BJ (cell line): ENCODE measurements at regions not wholly inside any gene's neighbourhood (a gene's known extent, or its start where the extent isn't known, plus 50 kb on each side); places are given as distances from the start of the nearest gene placed in this dataset.

Source experiments
- CTCF ChIA-PET: fragments of 350-600 bp; formaldehyde crosslinking; extraction: SDS; loops from one replicate; lab custom pipeline; 2021; ENCODE audit warnings: antibody characterized with exemption, inconsistent platforms; lab: Yijun Ruan, JAX
- POLR2A ChIA-PET: fragments of 300-600 bp; sonication (Branson Sonifier 250); formaldehyde crosslinking; extraction: SDS; loops from one replicate; lab custom pipeline; 2021; ENCODE audit warnings: antibody characterized with exemption; lab: Charles Lee
- DNase-seq: peaks from one replicate; pipeline ENCODE4 v3.0.0-alpha.2; 2011; ENCODE audit warnings: low read depth
- H3K27me3 ChIP-seq: 2 replicates; pipeline ENCODE4 v1.6.0; 2011; ENCODE audit warnings: low read length; ENCODE audit not compliant: control insufficient read depth, insufficient read depth
- H3K36me3 ChIP-seq: 2 replicates; pipeline ENCODE4 v1.5.1; 2011; ENCODE audit warnings: low read length; ENCODE audit not compliant: control insufficient read depth, insufficient read depth
- H3K4me3 ChIP-seq: 2 replicates; pipeline ENCODE4 v1.5.1; 2011; ENCODE audit warnings: low read depth, mild to moderate bottlenecking, control low read depth, low read length
- TF ChIP-seq, protein P1 (sequence below): IDR thresholded peaks from 2 replicates; pipeline ENCODE4 v1.5.1; 2011; ENCODE audit warnings: low read depth, mild to moderate bottlenecking, control low read depth, inconsistent platforms, low read length, moderate library complexity; ENCODE audit not compliant: insufficient read depth

- no peak overlapping the region for H3K4me3 ChIP-seq
- no peaks in the 10 kb centered on the region for H3K36me3 ChIP-seq
- CTCF ChIA-PET, result no interaction called here
- TF ChIP-seq, protein P1, sequence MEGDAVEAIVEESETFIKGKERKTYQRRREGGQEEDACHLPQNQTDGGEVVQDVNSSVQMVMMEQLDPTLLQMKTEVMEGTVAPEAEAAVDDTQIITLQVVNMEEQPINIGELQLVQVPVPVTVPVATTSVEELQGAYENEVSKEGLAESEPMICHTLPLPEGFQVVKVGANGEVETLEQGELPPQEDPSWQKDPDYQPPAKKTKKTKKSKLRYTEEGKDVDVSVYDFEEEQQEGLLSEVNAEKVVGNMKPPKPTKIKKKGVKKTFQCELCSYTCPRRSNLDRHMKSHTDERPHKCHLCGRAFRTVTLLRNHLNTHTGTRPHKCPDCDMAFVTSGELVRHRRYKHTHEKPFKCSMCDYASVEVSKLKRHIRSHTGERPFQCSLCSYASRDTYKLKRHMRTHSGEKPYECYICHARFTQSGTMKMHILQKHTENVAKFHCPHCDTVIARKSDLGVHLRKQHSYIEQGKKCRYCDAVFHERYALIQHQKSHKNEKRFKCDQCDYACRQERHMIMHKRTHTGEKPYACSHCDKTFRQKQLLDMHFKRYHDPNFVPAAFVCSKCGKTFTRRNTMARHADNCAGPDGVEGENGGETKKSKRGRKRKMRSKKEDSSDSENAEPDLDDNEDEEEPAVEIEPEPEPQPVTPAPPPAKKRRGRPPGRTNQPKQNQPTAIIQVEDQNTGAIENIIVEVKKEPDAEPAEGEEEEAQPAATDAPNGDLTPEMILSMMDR, result no peak
- POLR2A ChIA-PET, result no interaction called here
- DNase-seq, result no peak
- no peaks in the 10 kb centered on the region for H3K27me3 ChIP-seq
Observed at GRCh38 chr6:3594201-3594600, 137.4 kb upstream of the SLC22A23 start.

- ChIA-PET POLR2A (no interaction called here), CTCF (interaction anchor here (0.7 kb wide), 1 partner anchor 366 kb away, joined by 3 read pairs; no protein-coding TSS in a partner anchor)
- Histone ChIP-seq H3K27me3 (no peaks in the 10 kb centered on the region), H3K4me3 (no peak overlapping the region), H3K36me3 (no peaks in the 10 kb centered on the region)
- no peak for DNase-seq
- TF ChIP-seq, protein P1, result no peak
Observed at GRCh38 chr6:3593161-3593560, 136.3 kb upstream of the SLC22A23 start.

GRCh38 chr6:3592371-3592941, 135.6 kb upstream of the SLC22A23 start:
- ChIA-PET POLR2A (interaction anchor here (0.6 kb wide), 1 partner anchor 32 kb away, joined by 3 read pairs; no protein-coding TSS in a partner anchor), CTCF (no interaction called here)
- no peak overlapping the region for H3K4me3 ChIP-seq
- H3K27me3 ChIP-seq, result no peaks in the 10 kb centered on the region
- peak; percentile 89 for DNase-seq
- no peaks in the 10 kb centered on the region for H3K36me3 ChIP-seq
- TF ChIP-seq, protein P1, result no peak

DNA sequence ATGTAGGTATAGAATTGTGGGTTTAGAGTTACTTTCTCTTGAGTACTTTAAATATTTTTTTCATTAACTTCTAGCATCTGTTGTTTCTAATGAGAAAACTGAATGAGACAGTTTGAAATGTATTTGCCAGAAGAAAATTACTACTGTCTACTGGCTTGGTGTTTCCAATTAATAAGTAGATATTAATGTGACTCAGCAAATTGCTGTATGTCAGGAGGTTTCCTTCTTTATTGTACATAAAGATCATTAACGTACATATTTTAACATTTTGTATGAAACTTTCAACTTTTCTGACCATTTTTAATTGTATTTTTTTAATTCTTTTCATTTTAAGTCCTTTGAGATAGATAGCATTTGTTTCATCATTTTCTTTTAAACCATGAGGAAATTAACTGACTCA, 135.1 kb upstream of the SLC22A23 start:
- no peaks in the 10 kb centered on the region for H3K36me3 ChIP-seq
- H3K27me3 ChIP-seq, result no peaks in the 10 kb centered on the region
- POLR2A ChIA-PET, result interaction anchor here (0.6 kb wide), 1 partner anchor 32 kb away, joined by 3 read pairs; no protein-coding TSS in a partner anchor
- TF ChIP-seq, protein P1, result no peak
- no peak for DNase-seq
- CTCF ChIA-PET, result no interaction called here
- no peak overlapping the region for H3K4me3 ChIP-seq

DNA sequence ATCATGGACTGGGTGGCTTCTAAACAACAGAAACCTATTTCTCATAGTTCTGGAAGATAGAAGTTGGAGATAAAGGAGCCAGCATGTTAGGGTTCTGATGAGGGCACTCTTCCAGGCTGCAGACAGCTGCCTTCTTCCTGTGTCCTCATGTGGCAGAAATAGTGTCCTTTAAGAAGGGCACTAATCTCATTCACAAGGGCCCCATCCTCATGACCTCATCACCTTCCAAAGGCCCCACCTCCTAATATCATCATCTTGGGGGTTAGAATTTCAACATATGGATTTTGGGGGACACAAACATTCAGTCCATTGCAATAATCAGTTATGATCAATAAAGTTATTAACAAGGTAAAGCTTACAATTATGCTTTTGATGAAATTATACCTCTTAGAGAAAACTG, 130.8 kb upstream of the SLC22A23 start:
- Histone ChIP-seq H3K36me3 (no peaks in the 10 kb centered on the region), H3K4me3 (no peak overlapping the region), H3K27me3 (no peaks in the 10 kb centered on the region)
- TF ChIP-seq, protein P1, result no peak
- ChIA-PET POLR2A (no interaction called here), CTCF (interaction anchor here (0.7 kb wide), 1 partner anchor 179 kb away, joined by 3 read pairs; no protein-coding TSS in a partner anchor)
- DNase-seq, result no peak
